ENCODE measurements at regions not wholly inside any gene's neighbourhood (a gene's known extent, or its start where the extent isn't known, plus 50 kb on each side); places are given as distances from the start of the nearest gene placed in this dataset.

DNA sequence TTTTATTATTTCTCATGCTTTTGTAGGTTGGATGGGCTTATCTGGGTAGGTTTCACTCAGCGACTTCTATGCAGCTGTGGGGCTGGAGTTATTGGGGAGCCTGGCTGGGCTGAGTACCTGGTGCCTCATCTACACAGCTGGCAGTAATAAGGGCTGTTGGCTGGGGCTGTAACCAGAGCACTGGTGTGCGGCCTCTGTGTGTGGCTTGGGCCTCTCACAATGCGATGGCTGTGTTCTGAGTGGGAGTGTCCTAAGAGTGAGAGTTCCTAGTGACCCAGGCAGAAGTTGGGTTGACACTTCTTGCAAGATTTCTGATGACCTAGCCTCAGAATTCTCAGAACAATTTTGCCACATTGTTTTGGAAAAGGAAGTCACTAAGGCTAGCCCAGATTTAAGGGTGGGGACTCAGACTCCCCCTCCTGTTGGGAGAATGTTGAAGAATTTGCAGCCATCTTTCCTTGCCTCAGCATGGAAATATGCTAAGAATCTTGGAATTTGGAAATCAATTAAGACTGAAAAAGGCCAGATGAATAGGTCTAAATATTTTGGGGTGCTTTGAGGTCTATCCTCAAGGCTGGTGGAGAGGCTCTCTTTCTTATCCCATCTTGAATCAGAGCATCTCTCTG lies 158.8 kb downstream of the SCP2D1 start:
- H3K4me3 ChIP-seq (ENCODE audit: low read depth, low read length), result no peak overlapping the region
- ChIA-PET POLR2A (no interaction called here), CTCF (interaction anchor here (1.8 kb wide), 1 partner anchor 340 kb away, joined by 5 read pairs; no protein-coding TSS in a partner anchor)
- TF ChIP-seq, protein P1, sequence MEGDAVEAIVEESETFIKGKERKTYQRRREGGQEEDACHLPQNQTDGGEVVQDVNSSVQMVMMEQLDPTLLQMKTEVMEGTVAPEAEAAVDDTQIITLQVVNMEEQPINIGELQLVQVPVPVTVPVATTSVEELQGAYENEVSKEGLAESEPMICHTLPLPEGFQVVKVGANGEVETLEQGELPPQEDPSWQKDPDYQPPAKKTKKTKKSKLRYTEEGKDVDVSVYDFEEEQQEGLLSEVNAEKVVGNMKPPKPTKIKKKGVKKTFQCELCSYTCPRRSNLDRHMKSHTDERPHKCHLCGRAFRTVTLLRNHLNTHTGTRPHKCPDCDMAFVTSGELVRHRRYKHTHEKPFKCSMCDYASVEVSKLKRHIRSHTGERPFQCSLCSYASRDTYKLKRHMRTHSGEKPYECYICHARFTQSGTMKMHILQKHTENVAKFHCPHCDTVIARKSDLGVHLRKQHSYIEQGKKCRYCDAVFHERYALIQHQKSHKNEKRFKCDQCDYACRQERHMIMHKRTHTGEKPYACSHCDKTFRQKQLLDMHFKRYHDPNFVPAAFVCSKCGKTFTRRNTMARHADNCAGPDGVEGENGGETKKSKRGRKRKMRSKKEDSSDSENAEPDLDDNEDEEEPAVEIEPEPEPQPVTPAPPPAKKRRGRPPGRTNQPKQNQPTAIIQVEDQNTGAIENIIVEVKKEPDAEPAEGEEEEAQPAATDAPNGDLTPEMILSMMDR (IDR thresholded peaks at IDR 0.05; ENCODE audit: insufficient read depth, low read length, missing control alignments), result no peak
- DNase-seq (ENCODE audit: low read depth, low spot score), result no peak

DNA sequence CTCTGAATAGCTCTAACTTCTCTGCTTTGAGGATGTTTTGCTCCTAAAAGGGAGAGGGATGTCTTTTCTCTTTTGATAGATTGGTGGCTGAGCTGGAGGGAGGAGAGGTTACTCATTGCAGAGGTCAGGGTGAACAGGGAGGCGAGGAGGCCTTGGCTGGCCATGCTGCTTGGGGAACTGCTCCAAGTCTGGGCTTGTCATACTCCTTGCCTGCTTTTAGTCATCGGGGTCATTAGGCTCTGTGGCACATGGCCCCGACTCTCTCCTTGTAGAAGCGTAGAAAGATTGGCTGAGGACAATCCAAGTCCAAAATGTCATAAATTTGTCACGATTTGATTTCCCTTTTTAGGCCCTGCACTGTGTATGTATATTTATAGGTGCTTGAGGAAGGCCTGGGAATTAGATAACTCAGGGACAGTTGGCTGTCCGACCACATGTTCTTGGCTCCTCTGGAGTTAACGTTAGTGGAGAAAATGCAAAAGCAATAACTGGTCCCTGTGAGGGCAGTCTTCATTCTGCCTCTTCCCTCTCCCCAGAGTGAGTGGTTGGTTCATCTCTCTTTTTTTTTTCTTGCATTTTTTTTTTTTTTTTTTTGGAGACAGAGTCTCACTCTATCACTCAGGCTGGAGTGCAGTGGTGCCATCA lies 160.1 kb downstream of the SCP2D1 start:
- H3K4me3 ChIP-seq (ENCODE audit: low read depth, low read length), result no peak overlapping the region
- TF ChIP-seq, protein P1 (IDR thresholded peaks at IDR 0.05; ENCODE audit: insufficient read depth, low read length, missing control alignments), result no peak
- ChIA-PET CTCF (no interaction called here), POLR2A (no interaction called here)
- DNase-seq (ENCODE audit: low read depth, low spot score), result no peak

DNA sequence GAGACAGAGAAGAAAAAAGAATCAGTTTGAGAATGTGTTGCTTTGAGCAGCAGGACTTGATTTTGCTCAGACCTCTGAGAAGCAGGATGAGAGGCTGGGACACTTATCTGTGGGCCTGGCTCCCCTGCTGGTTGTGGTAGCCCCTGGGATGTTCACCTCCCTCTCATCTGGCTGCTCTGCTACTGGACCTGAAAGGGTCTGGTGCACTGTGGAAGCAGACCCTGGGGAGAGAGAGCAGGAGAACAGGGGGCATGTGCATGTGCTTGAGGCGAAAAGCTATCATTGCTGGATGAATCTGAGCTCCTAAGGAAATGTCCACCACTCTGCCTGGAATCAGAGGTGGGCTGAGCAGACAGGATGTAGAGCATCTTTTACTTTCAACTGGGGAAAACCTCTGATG lies 161.1 kb downstream of the SCP2D1 start:
- ChIA-PET POLR2A (no interaction called here), CTCF (no interaction called here)
- no peak overlapping the region for H3K4me3 ChIP-seq (ENCODE audit: low read depth, low read length)
- no peak for DNase-seq (ENCODE audit: low read depth, low spot score)
- TF ChIP-seq, protein P1 (IDR thresholded peaks at IDR 0.05; ENCODE audit: insufficient read depth, low read length, missing control alignments), result no peak

DNA sequence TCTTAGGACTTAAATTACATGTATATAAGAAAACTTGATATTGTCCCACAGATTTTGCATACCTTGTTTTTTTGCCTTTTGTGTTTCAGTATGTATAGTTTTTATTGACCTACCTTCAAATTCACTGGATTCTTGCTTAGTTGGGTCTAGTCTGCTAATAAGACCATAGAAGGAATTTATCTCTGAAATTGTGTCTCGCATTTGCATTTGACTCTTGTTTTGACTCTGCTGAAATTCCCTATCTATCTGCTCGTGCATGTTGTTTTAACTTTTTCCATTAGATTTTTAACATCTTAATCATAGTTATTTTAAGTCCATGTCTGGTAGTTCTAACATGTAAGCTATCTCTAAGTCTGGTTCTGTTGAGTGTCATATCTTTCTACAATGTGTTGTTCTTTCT lies 163.9 kb downstream of the SCP2D1 start:
- TF ChIP-seq, protein P1 (IDR thresholded peaks at IDR 0.05; ENCODE audit: insufficient read depth, low read length, missing control alignments), result no peak
- CTCF ChIA-PET, result no interaction called here
- DNase-seq (ENCODE audit: low read depth, low spot score), result no peak
- H3K4me3 ChIP-seq (ENCODE audit: low read depth, low read length), result no peak overlapping the region
- POLR2A ChIA-PET, result no interaction called here

DNA sequence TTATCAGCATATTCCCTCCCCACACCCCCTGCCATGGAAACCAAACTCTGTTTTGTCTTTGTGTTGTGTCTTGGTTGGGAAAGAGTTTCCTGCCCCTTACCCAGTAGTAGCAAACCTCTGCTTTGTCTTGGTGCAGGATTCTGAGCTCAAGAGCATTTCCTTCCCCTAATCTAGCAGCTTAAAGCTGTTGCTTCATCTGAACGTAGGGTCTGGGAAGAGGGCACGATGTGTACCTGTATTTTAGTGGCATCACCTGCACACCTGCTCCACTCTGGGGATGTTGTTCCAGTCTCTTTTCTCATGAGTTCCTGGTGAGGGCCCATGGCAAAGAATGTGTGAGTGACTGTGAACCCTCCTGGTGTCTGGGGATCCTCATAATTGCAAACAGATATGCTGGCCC lies 164.7 kb downstream of the SCP2D1 start:
- no peak for DNase-seq (ENCODE audit: low read depth, low spot score)
- H3K4me3 ChIP-seq (ENCODE audit: low read depth, low read length), result no peak overlapping the region
- CTCF ChIA-PET, result no interaction called here
- TF ChIP-seq, protein P1 (IDR thresholded peaks at IDR 0.05; ENCODE audit: insufficient read depth, low read length, missing control alignments), result no peak
- POLR2A ChIA-PET, result no interaction called here

DNA sequence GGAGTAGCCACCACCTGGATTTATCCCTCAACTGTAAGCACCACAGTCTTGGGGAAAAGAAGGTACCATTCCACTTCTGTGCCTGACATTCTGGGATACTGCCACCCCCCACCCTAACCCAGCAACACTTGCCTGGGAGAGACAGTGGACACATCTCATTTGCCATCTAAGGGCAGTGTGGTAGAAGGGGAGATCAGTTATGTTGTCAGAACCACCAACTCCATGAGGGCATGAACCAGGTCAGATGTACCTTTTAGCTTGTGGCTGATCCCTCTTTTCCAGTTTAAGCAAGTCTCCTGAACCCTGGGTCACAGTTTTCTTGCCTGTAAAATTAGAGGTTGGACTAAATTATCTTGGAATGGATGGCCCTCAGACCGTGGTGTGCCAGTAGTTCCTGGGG lies 165.5 kb downstream of the SCP2D1 start:
- no peak overlapping the region for H3K4me3 ChIP-seq (ENCODE audit: low read depth, low read length)
- DNase-seq (ENCODE audit: low read depth, low spot score), result no peak
- TF ChIP-seq, protein P1 (IDR thresholded peaks at IDR 0.05; ENCODE audit: insufficient read depth, low read length, missing control alignments), result no peak
- POLR2A ChIA-PET, result no interaction called here
- CTCF ChIA-PET, result no interaction called here
